GM19397 (cell line): ENCODE measurements at regions not wholly inside any gene's neighbourhood (a gene's known extent, or its start where the extent isn't known, plus 50 kb on each side); places are given as distances from the start of the nearest gene placed in this dataset.

Experiments used
- ATAC-seq: cut with Tn5 transposase; IDR thresholded peaks from one replicate; pipeline ENCODE4 v1.9.1; 2021; ENCODE audit warnings: mild to moderate bottlenecking, moderate library complexity; ENCODE audit not compliant: unreplicated experiment

DNA sequence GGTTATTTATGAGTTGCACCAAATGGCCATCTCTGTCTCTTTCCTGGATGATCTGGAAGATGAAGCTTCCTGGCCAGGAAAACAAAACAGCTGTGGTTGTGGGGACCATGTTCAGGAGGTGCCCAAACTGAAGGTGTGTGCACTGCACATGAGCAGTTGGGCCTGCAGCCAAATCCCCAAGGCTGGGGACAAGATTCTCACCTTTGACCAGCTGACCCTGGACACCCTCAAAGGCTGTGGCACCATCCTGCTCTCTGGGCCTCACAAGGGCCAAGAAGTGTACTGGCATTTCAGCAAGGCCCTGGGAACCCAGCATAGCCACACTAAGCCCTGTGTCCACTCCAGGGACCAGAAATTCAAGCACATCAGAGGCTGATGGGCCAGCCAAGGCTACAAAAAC is 84.2 kb downstream of the KCNRG start:
- no peak for ATAC-seq

DNA sequence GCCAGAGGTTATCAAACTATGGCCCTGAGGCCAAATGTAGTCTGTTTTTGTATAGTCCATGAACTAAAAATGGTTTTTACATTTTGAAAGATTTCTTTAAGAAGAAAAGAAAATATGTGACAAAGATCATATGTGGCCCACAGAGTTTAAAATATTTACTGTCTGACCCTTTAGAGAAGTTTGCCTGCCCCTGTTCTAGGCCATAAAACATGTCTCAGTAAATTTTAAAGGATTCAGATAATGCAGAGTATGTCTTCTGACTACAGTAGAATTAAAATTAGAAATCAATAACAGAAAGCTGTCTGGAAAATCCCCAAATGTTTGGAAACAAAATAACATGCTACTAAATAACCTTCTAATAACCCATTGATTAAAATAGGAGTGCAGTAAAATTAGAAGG is 86.3 kb downstream of the KCNRG start:
- ATAC-seq, result no peak

DNA sequence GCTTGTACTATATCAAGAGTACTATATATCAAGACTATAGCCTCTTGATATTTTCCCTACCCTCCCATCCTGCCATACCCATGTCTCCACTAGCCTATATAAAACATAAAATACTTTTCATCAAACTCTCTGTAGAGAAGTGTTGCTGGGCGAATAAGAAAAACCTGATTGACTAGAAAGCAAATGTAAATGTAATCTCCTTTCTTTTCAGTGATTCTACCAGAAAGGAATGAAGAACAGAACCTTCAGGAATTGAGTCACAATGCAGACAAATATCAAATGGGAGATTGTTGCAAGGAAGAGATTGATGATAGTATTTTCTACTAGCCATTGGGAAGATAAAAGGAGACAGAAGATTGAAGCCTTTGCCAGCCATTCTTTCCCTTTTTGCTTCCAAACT is 89.2 kb downstream of the KCNRG start:
- no peak for ATAC-seq

DNA sequence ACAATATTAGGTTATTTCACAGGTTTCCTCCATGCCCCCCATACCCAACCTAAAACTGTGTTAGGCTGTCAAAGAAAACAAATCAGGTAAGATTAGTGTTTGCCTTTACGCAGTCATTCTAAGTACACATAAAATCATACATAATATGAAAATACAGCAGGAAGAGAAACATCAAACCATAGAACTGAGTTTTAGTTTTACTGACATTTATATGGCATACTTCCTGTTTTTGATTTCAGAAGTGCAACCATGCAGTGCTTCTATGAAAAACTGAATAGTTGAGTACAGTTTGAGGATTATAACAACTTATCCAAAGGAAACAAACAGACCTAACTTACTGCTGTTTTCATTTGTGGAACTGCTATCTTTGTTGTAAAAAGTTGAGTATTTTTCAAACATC is 91.3 kb downstream of the KCNRG start:
- ATAC-seq, result peak; percentile 64

DNA sequence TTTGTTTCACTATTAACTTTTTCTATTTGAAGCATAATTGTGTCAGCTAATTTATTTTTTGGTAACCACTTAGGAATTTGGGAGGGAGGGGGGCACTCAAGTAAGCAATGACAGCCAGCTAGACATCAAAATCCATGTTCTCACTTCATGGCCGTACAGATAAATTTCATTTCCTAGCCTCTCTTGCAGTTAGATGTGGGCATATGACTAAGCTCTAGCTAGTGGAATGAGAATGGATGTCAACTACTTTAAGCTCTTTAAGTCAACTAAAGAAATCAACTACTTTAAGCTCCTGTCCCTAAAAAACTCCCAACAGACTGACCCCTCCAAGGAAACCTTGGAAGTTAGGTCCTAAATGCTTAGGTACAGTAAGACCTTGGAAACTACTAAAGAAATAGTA is 92.0 kb downstream of the KCNRG start:
- ATAC-seq, result no peak

DNA sequence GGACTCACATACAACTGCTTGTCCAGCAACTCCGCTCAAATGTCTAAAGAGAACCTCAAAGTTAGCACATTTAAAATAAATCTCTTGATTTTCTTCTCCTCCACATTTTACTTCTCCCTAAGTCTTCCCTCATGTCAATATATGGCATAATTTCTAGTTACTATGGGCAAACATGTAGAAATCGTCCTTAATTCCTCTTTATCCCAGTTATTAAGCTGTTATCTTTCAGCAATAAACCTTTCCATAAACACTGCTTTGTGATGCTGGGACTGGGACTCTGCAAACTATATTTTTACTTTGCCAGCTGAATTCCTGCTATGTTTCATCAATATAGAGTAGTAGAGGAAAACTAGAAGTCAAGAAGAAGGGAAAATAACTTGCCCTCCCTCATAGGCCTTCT is 99.7 kb downstream of the KCNRG start:
- ATAC-seq, result no peak

DNA sequence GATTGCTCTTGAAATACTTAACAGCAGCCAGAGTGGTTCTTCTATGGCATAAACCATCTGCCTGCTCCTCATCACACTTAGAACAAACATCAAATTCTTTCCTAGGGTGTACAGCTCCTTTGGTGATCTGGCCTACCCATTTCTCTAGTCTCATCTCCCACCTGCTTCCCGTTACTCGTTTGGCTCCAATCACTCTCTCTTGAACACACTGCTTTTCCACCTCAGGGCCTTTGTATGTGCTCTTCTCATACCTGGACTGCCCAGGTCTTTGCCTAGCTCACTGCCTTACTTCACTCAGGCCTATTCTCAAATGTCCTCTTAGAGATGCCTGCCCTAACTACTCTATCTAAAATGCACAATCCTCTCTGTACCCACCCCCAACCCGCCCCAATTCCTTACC is 100.5 kb downstream of the KCNRG start:
- ATAC-seq, result no peak

DNA sequence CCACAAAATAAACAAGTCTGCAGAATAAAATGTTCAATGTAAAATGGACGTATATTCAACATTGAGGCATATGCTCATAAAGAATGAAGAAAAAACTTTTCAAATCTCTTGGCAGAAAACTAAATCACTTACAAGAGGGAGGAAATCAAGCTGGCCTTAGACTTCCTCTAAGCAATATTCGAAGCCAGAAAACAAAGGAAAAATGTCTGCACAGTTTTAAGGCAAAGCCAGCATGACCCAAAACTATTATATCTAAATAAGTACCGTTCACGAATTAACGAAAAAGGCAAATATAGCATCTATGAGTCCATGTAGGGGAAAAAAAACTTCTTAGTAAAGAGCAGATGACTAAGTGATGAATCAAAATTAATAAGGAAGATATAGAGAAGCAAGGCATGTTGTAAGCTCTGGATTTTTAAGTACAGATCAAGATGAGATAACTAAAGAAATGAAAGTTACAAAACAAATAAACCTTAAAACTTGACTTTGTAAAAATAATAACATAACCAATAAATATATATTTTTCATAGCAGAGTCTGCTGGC is 101.3 kb downstream of the KCNRG start:
- no peak for ATAC-seq

DNA sequence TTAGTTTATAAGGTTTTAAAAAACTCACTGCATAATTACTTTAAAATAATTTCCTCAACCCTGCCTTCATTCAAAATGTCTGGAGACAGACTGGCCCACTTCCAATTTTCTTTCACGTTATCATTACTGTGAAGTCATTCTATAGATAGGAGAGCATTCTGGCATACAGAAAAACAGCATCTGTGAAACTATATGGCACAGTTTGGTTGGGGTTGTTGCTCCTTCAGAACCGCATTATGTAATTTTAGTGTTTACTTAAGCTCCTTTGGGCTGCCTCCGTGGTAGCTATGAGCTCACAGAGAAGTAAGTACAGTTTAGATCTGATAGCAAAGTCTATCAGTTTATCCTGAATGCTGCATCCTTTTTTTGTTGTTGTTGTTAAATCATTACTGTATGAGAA is 104.3 kb downstream of the KCNRG start:
- ATAC-seq, result no peak

DNA sequence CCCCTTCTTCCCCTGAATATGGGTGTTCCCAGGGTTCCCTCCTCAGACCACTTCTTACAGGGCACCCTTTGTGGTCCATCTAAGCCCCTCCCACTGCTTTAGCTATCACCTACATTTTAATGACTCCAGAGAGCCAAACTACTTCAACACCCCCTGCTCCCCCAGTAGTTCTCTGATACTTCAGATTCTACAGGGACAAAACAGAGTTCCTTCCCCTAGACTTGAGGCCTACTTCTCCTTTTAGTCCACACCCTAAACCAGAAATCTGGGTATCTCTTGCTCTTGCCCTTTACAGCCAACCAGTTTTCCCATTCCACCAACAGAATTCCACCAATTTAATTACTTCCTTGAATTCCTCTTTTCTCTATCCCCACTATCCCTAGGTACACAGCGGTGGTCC is 107.2 kb downstream of the KCNRG start:
- no peak for ATAC-seq

DNA sequence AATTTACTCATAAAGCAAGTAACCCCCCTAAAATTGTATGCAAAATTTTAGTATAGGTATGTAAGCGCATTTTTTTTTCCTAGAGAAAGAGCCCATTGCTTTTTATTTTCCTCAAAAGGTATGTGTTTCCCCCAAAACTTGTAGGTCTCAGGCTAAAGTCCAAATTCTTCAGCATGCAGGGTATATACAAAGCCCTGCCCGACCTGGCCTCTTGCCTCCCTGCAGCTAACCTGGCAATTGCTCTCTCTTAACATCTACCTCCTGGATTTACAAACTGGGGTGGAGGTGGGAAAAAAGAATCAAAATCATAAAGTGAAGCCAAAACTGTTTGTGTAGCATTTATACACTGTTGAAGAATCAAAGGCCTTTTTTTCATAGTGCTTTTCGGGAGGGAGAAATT is 107.8 kb downstream of the KCNRG start:
- no peak for ATAC-seq

DNA sequence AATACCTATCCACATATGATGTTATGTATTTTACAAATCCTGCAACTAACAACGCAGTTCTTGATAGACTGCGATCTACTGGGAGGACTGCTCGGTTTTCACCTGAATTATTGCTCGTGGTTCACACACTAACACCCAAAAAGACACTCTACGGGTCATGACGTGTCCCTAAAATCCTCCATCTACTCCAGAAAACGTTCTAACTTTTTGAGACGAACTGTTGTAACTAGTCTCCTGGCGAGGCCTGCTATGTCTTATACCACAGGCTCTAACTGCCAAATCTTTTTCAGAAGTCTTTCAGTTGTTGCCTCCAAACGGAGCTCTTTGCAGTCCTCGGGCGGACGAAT is 108.2 kb downstream of the KCNRG start:
- ATAC-seq, result no peak

DNA sequence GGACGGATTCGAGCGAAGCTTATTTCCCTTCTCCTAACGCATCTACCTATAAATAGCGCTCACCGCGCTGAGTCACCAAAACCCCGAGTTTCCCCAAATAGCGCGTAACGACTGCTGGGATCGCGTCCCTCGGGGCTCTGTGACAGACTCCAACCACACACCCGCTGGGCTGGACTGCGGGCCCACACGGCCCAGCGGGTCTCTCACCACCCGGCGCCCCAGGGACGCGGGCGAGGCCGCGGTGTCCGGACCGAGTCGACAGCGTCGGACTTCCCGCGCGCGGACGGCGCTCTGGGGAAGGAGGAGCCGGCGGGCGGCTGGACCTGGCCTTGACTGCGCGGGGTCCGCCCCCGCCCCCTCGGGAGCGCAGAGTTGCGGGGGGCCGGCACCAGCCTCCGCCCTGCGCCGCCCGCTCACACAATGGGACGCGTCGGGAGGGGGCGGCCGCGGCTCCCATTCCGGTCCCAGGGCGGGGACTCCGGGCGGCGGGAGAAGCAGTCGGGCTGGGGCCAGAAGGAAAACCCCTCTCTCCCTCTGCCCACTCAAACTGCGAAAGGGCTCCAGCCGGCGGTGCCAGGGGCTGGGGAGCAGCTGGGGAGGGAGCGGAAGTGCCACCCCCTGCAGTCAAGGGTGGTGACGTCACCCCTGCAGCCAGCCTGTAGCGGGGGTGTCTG is 108.8 kb downstream of the KCNRG start:
- ATAC-seq, result peak; percentile 59

DNA sequence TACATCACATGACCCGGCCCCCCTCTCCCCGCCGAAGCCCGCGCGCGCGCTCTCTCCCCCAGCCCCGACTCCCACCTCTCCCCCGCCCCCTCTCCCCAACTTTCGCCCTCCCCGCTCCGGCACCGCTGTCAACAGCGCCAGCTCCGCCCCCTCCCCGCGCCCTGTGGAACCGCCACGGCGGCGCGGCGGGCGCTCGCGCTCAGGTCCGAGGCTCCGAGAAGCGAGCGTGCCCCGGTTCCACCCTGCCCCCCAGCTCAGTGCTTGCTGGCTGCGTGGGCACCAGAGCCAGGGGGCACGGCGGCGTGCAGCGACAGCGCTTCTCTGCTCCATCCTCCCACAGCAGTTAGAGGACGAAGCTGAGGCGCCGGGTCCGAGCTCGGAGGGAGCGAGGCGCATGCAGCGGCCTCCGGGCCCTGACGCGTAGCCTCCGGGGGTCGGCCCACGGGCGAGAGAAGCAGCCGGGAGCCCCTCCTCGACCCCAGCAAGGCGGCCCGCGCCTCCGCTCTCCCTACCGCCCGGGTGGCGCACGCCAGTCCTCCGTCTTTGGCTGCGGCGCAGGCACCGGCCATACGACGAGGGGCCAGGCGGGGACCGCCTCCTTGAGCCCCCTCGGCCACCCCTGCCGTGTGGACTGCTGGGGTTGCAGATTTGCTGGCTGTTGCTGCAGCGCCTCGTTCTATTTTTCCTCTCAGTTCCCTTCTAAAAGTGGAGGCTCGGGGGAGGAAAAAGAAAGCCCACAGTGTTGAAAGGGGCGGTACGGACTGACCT is 109.5 kb downstream of the KCNRG start:
- peak; percentile 34 for ATAC-seq

DNA sequence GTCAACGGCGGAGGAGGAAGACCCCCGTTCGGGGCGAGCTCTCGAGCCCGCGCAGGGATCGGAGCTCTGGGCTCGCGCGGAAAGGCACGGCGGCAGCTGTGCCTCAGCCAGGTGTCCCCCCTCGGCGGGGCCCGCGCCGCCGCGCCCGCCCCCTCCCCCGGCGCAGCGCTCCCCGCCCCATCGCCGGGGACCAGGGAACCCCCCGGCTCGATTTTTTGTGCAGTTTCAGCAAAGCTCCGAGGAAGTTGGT is 110.0 kb downstream of the KCNRG start:
- ATAC-seq, result peak; percentile 3

DNA sequence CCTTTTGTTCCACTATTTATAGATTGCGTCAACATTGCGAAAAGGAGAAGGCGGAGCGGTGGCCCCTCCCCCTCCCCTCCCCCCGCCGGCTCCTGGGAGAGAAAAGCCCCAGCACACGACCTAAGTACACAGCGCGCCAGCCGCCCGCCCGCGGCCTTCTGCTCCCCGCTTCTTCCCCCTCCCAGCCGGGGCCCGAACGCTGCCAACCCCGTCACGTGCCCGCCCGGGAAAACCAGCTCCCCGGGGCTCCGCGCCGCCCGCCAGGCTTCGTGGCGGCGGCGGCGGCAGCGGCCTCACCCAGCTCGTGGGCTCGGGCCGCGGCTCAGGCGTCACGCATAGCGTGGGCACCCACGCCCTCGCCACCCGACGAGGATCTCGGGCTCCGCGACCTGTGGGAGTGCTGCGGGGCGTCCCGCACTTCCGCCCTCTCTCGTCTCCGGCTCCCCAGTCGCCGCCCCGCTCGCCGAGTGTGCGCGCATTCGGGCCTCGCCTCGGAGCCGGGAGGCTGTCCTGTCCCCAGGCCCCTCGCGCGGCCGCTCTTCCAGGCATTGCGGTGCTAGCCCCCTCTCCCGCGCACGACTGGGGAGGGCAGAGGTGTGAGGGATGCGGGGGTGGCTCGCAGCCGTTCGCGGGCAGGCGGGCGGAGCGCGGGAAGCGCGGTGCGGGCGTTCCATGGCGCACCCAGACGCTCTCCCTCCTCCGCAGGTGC is 110.5 kb downstream of the KCNRG start:
- ATAC-seq, result peak; percentile 10

DNA sequence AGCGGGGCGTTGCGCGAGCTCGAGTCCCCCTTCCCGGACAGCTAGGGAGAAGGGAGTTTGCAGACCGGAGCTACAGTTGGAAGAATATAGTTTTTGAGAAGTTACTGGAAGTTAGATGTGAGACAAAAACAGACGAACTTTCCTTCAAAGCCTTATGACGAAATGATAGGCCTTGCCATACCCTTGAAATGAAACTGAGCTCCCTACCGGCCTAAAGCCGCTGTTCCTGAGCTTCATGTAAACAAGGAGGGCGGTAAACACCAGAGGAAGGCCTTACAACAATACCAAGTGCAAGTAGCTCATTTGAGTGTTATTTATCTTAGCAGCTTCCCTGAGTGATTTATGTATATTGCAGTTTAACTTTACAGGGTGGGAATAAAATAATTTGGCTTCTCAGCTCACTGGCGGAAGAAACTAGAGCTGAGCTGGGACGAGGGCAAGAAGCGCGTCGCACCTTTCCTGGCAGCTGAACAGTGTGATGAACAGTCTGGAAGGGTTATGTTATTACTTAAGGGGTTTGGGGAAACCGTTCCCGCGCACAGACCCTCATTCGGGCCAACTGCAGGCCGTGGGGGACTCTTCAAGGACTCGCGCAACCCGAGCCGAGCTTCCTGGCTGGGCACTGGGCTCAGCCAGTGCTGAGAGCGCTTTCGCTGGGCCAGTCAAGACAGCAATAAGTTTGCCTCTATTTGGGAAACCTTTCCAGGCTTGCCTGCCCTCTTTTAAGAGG is 111.2 kb downstream of the KCNRG start:
- no peak for ATAC-seq

DNA sequence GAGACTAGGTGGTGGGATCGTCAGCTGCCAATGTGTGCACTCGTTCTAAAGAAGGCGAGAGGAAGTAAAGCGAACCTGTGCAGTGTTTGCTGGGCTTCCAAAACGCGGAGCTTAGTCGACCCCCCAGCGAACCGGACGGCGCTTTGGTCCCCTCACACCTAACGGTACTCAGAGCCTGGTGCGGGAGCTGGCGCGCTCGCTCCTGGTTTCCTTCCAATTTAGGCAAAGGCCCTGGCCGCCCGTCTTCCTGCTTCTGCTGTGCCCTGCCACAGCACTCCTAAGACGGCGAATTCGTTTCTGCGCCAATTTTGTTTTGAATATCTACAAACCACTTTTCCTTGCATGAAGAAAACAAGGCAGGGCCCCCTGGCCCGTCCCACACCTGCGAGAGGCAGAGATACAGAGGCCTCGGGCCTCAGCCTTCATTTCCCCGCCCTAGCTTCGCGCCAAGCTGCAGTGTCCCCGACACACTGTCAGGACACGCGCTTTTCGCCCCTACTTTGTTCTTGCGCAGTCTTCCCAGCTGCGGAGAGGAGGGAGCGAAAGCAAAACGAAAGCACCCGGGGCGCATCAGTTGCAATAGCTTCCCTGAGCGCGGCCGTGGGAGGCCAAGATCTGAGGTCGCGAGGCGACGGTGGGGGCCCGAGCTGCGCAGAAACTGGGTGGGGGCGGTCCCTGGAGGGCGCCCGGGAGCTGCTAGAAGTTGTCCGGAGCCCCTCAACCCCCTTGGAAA is 111.9 kb downstream of the KCNRG start:
- ATAC-seq, result no peak

DNA sequence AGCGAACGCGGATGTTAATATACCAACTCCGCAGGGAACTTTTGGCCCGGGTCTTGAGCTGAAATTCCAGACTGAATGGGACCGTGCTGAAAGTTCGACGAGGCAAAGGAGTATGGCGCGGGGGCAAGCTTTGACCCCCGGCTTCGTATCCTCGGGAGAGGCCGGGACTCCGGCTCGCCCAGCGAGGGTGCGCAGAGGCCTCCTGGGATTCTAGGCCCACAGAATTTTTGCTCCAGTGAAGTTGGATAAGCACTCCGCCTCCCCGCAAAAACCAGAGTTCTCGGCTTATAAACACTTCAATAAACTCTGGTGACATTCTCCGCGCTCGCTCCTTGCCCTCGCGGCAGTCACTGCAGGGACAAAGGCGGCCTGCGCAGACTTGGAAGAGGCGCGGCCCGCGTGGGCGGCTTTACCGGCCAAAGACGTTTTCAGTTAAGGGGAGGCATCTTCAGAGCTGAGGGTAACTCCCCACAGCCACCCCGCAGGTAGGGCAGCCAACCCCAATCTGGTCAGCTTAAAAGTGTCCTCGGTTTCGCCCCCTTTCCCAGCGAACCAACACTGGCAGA is 112.6 kb downstream of the KCNRG start:
- ATAC-seq, result no peak

DNA sequence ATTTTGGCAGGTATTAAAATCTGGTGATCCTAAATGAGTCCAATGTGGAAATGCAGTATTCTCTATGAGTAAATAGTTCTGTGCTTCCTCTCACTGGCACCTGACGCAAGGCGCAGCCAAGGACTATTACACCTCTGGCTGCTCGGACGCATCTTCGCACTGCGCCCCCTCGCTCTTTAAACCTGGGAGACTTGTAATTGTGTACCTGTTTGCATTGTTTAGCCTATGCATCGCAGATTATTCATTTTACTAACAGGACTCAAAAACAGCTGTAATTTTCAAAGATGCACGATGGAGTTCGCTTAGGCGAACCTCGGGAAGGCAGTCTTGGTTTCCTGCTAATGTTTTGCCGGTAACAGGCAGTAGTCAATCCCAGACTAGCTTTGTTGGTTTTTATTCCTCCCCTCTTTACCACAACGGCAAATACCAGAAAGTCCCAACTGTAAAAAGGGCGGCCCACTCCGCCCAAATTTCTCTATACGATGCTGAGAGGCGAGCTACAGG is 113.2 kb downstream of the KCNRG start:
- no peak for ATAC-seq
